ENCODE measurements at regions not wholly inside any gene's neighbourhood (a gene's known extent, or its start where the extent isn't known, plus 50 kb on each side); places are given as distances from the start of the nearest gene placed in this dataset.

DNA sequence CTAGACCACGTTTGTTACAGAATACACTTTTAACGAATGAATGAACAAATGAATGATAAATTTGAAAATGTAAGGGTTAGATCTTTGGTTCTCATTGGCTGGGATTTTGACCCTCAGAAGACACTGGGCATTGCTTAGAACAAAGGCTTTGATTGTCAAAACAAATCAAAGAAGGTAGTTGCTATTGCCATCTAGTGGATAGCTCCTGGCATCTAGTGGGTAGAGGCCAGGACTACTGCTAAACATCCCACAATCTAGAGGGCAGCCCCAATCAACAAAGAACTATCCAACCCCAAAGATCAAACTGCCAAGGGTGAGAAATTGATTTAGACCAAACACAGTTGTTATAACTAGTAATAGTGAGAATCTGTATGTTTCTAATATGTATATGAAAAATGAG is 552.3 kb downstream of the KCNJ3 start:
- peak; percentile 8 for DNase-seq (ENCODE audit: low spot score)
- POLR2A ChIA-PET (ENCODE audit: low non-redundant PET): no interaction called here
- TF ChIP-seq, protein P1, sequence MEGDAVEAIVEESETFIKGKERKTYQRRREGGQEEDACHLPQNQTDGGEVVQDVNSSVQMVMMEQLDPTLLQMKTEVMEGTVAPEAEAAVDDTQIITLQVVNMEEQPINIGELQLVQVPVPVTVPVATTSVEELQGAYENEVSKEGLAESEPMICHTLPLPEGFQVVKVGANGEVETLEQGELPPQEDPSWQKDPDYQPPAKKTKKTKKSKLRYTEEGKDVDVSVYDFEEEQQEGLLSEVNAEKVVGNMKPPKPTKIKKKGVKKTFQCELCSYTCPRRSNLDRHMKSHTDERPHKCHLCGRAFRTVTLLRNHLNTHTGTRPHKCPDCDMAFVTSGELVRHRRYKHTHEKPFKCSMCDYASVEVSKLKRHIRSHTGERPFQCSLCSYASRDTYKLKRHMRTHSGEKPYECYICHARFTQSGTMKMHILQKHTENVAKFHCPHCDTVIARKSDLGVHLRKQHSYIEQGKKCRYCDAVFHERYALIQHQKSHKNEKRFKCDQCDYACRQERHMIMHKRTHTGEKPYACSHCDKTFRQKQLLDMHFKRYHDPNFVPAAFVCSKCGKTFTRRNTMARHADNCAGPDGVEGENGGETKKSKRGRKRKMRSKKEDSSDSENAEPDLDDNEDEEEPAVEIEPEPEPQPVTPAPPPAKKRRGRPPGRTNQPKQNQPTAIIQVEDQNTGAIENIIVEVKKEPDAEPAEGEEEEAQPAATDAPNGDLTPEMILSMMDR (conservative IDR thresholded peaks at IDR 0.05; ENCODE audit: low read depth): peak; percentile 26

DNA sequence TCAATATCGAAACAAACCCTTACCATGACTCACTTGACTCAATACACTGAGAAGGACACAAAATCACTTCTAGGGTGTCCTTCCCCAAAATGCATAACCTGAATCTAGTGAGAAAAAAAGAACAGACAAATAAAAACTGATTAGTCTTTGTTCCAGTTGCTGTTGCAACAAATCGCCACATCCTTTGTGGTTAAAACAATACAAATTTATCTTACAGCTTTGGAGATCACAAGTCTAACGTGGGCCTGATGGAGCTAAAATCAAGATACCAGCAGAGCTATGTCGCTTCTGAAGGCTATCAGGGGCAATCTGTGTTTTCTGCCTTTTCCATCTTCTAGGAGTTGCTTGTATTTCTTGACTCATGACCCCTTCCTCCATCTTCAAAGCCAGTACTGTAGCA is 541.7 kb downstream of the KCNJ3 start:
- no peak overlapping the region for H3K27ac ChIP-seq
- ChIA-PET CTCF (no interaction called here), POLR2A (ENCODE audit: low non-redundant PET) (no interaction called here)
- DNase-seq (ENCODE audit: low spot score): no peak
- TF ChIP-seq, protein P1 (conservative IDR thresholded peaks at IDR 0.05; ENCODE audit: low read depth): no peak

More for the DNA sequence above, 552.3 kb downstream of the KCNJ3 start:
- H3K27ac ChIP-seq: no peak overlapping the region
- CTCF ChIA-PET: no interaction called here

GRCh38 chr2:155235710-155236109 is 537.2 kb downstream of the KCNJ3 start:
- no peak for DNase-seq (ENCODE audit: low spot score)
- TF ChIP-seq, protein P1 (conservative IDR thresholded peaks at IDR 0.05; ENCODE audit: low read depth): no peak
- H3K27ac ChIP-seq: no peak overlapping the region
- ChIA-PET CTCF (no interaction called here), POLR2A (ENCODE audit: low non-redundant PET) (no interaction called here)

DNA sequence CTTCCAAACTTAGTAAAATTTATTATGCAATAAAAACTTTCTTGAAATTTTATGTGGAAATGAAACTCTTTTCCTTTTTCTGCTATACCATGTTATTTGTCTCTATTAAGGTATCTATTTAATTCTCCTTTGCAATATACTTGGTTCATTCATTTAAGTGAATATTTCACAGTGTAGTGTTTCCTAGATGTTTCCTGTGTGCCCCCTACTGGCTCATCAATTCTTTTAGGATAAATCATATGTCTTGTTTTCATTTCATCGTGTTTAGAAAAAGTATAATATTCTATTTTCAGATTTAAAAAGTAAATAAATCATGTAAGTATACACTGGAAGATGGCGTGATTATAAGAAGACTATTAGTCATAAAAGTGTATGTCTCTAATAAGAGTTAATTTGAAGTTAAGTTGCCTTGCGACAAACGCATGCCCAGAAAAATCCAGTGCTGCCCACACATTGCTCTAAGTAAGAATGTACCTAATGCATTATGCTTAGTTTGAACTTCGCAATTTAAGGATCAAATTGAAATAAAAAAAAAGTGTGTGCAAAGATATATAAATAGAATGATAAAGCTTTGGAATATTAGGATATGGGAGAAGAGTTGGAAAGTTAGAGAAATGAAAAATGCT is 525.4 kb downstream of the KCNJ3 start:
- ChIA-PET POLR2A (ENCODE audit: low non-redundant PET) (no interaction called here), CTCF (interaction anchor here (1.3 kb wide), 1 partner anchor 600 kb away, joined by 3 read pairs; no protein-coding TSS in a partner anchor)
- TF ChIP-seq, protein P1 (conservative IDR thresholded peaks at IDR 0.05; ENCODE audit: low read depth): peak; percentile 29
- H3K27ac ChIP-seq: no peak overlapping the region
- DNase-seq (ENCODE audit: low spot score): no peak

DNA sequence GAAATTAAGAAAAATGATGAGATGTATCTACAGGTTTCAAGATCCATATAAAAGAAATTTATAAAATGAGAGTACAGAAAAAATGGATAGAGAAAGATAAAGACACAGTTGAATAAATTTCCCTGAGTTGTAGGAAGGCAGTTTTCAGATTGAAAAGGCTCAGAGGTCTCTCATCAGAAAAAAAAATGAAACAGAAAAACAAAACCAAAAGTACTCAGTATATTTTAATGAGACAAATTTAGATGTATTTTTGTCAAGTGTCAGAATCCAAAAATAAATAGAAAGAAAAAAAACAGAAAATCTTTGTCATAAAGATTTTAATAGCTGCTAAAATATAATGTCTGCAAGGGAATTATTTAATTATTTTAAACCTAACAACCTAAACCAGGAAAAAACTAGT is 520.5 kb downstream of the KCNJ3 start:
- TF ChIP-seq, protein P1 (conservative IDR thresholded peaks at IDR 0.05; ENCODE audit: low read depth): no peak
- CTCF ChIA-PET: no interaction called here
- POLR2A ChIA-PET (ENCODE audit: low non-redundant PET): no interaction called here
- no peak for DNase-seq (ENCODE audit: low spot score)
- H3K27ac ChIP-seq: no peak overlapping the region

- CTCF ChIA-PET: no interaction called here
- TF ChIP-seq, protein P1 (conservative IDR thresholded peaks at IDR 0.05; ENCODE audit: low read depth): no peak
- DNase-seq (ENCODE audit: low spot score): no peak
- H3K27ac ChIP-seq: no peak overlapping the region
- POLR2A ChIA-PET (ENCODE audit: low non-redundant PET): no interaction called here
Measured at GRCh38 chr2:155218292-155218924, 519.9 kb downstream of the KCNJ3 start.

Data from RWPE1 (cell line).